GM12878 (cell line): ENCODE measurements at regions not wholly inside any gene's neighbourhood (a gene's known extent, or its start where the extent isn't known, plus 50 kb on each side); places are given as distances from the start of the nearest gene placed in this dataset.

ENCODE experiments used
- ATAC-seq: fragments of 200-7000 bp; cut with Tn5 transposase; 3 replicates; pipeline ENCODE4 v1.9.1; 2020; ENCODE audit warnings: mild to moderate bottlenecking, moderate library complexity
- BruUV-seq: library from RNA; stranded (reverse); fragments of 400-500 nt; replicated peaks from 2 replicates; lab custom pipeline; 2021; lab: Mats Ljungman, UMichigan
- CTCF ChIA-PET: fragments of 300-600 bp; sonication (Branson Sonifier 250); formaldehyde crosslinking; extraction: SDS; loops from one replicate; lab custom pipeline; 2021; ENCODE audit warnings: inconsistent platforms; lab: Yijun Ruan, JAX
- POLR2A ChIA-PET: fragments of 350-600 bp; formaldehyde crosslinking; extraction: SDS; loops from one replicate; lab custom pipeline; 2021; ENCODE audit warnings: inconsistent platforms; lab: Charles Lee
- RAD21 ChIA-PET: fragments of 300-600 bp; sonication (Branson Sonifier 250); formaldehyde crosslinking; loops from one replicate; lab custom pipeline; 2023; ENCODE audit warnings: antibody characterized with exemption; ENCODE audit not compliant: unreplicated experiment; lab: Charles Lee
- SMC1A ChIA-PET: fragments of 300-600 bp; sonication (Branson Sonifier 250); formaldehyde crosslinking; loops from one replicate; lab custom pipeline; 2023; ENCODE audit not compliant: unreplicated experiment, uncharacterized antibody; lab: Charles Lee
- DNase-seq: peaks from one replicate; pipeline ENCODE4 v3.0.0-alpha.2; 2011; ENCODE audit warnings: low read depth, low spot score
- FAIRE-seq: peaks from 3 replicates; lab custom pipeline; 2011; peaks lifted over from hg19 to GRCh38; lab: Jason Lieb, UNC
- H2AFZ ChIP-seq: 2 replicates; pipeline ENCODE4 v1.6.0; 2011; ENCODE audit warnings: low read depth, low read length, control low read depth; ENCODE audit not compliant: control insufficient read depth
- H3K27ac ChIP-seq: 2 replicates; pipeline ENCODE4 v1.5.1; 2011; ENCODE audit warnings: control low read depth; ENCODE audit not compliant: control insufficient read depth, insufficient read depth
- H3K27me3 ChIP-seq, 2 experiments: replicated peaks in 1 of 2; 2 replicates each; pipeline versions ENCODE4 v1.6.0 to v1.6.1; 2011; ENCODE audit warnings: low read length in 1 of 2; ENCODE audit not compliant: control insufficient read depth in 2 of 2, insufficient read depth in 2 of 2
- H3K36me3 ChIP-seq, 2 experiments: 2 replicates each; pipeline ENCODE4 v1.5.1; 2011; ENCODE audit warnings: low read length in 1 of 2; ENCODE audit not compliant: control insufficient read depth in 2 of 2, insufficient read depth in 2 of 2
- H3K4me1 ChIP-seq: 2 replicates; pipeline ENCODE4 v1.6.1; 2011; ENCODE audit warnings: mild to moderate bottlenecking, low read length, moderate library complexity, mixed read lengths; ENCODE audit not compliant: control insufficient read depth, insufficient read depth
- H3K4me2 ChIP-seq: 2 replicates; pipeline ENCODE4 v1.6.0; 2011; ENCODE audit warnings: control low read depth; ENCODE audit not compliant: control insufficient read depth, insufficient read depth
- H3K4me3 ChIP-seq: fragments of 200-600 bp; sonication (generic); 2 replicates; pipeline ENCODE4 v1.5.1; 2016
- H3K79me2 ChIP-seq: 2 replicates; pipeline ENCODE4 v1.6.0; 2011; ENCODE audit warnings: low read length; ENCODE audit not compliant: control insufficient read depth, insufficient read depth
- H3K9ac ChIP-seq: 2 replicates; pipeline ENCODE4 v1.8.0; 2011; ENCODE audit warnings: low read length, control low read depth, mixed read lengths; ENCODE audit not compliant: control insufficient read depth, insufficient read depth
- H3K9me3 ChIP-seq: replicated peaks from 3 replicates; pipeline ENCODE4 v1.5.1; 2011; ENCODE audit warnings: mild to moderate bottlenecking, low read length; ENCODE audit not compliant: control insufficient read depth, insufficient read depth
- H4K20me1 ChIP-seq: 2 replicates; pipeline ENCODE4 v1.6.0; 2011; ENCODE audit not compliant: control insufficient read depth, insufficient read depth
- CREB1 ChIP-seq: IDR thresholded peaks from 2 replicates; pipeline ENCODE4 v1.6.1; 2012; ENCODE audit warnings: low read depth, mild to moderate bottlenecking, inconsistent platforms
- JUNB ChIP-seq: IDR thresholded peaks from 2 replicates; pipeline ENCODE4 v1.6.1; 2016; ENCODE audit warnings: antibody characterized with exemption, mild to moderate bottlenecking
- JUND ChIP-seq: IDR thresholded peaks from 2 replicates; pipeline ENCODE4 v1.6.1; 2012; ENCODE audit warnings: low read depth, mild to moderate bottlenecking, low read length, improper control_type of control experiment, moderate library complexity
- NFYA ChIP-seq: IDR thresholded peaks from 2 replicates; pipeline ENCODE4 v1.6.1; 2011; ENCODE audit warnings: low read depth, mild to moderate bottlenecking, low read length, improper control_type of control experiment, borderline replicate concordance
- RUNX3 ChIP-seq: IDR thresholded peaks from 2 replicates; pipeline ENCODE4 v1.6.1; 2012; ENCODE audit warnings: low read length, inconsistent platforms
- SIX5 ChIP-seq: IDR thresholded peaks from 2 replicates; pipeline ENCODE4 v1.6.1; 2011; ENCODE audit warnings: mild to moderate bottlenecking, low read depth, low read length, moderate library complexity; ENCODE audit not compliant: severe bottlenecking
- SPI1 ChIP-seq: IDR thresholded peaks from 2 replicates; pipeline ENCODE4 v1.6.1; 2011; ENCODE audit warnings: low read depth, mild to moderate bottlenecking, low read length, moderate library complexity, borderline replicate concordance; ENCODE audit not compliant: insufficient read depth
- TCF7 ChIP-seq: IDR thresholded peaks from 2 replicates; pipeline ENCODE4 v1.6.1; 2014; ENCODE audit warnings: antibody characterized with exemption, borderline replicate concordance
- ZBTB4 ChIP-seq: fragments of 450-650 bp; formaldehyde crosslinking; IDR thresholded peaks from 2 replicates; pipeline ENCODE4 v1.4.0; 2022; ENCODE audit warnings: mild to moderate bottlenecking, moderate library complexity
- ZNF24 ChIP-seq: fragments of 450-650 bp; IDR thresholded peaks from 2 replicates; pipeline ENCODE4 v1.6.1; 2017; ENCODE audit warnings: antibody characterized with exemption, mild to moderate bottlenecking
- WGBS: methylation state at CpG from one replicate; pipeline ENCODE4 v1.1.6; 2016; ENCODE audit warnings: low lambda C conversion rate; ENCODE audit not compliant: insufficient replicate concordance, insufficient coverage; ENCODE audit errors: missing lambda C conversion rate; 5-methylcytosine and 5-hydroxymethylcytosine counted together
- in situ Hi-C: fragments of 300-500 bp; cut with MboI; formaldehyde crosslinking; loops from 9 replicates; pipeline ENCODE4 v1.14.3; 2018; ENCODE audit warnings: mixed read lengths
- intact Hi-C: fragments of 100-400 bp; cut with micrococcal nuclease; formaldehyde crosslinking; loops from one replicate; pipeline ENCODE4 v1.14.2; 2022; ENCODE audit not compliant: unreplicated experiment

- no peak for TF ChIP-seq CREB1
Measured at GRCh38 chr15:35317217-35317616, 228.7 kb downstream of the DPH6 start (continued).

- DNase-seq, result no peak
- Histone ChIP-seq H3K9me3 (no peaks in the 10 kb centered on the region), H3K27me3 (no peaks in the 10 kb centered on the region), H3K36me3 (no peaks in the 10 kb centered on the region), H2AFZ (no peak overlapping the region), H3K4me1 (no peaks in the 10 kb centered on the region), H3K4me2 (no peak overlapping the region), H3K27ac (no peak overlapping the region), H3K79me2 (no peaks in the 10 kb centered on the region), H3K9ac (no peak overlapping the region), H3K4me3 (no peak overlapping the region), H4K20me1 (no peaks in the 10 kb centered on the region)
- peak; percentile 48; the same call in 1 of the 2 replicates for TF ChIP-seq JUNB
- no peak for TF ChIP-seq SPI1
- RAD21 ChIA-PET, result interaction anchor here (0.7 kb wide), 1 partner anchor 195 kb away, joined by 3 read pairs; no protein-coding TSS in a partner anchor
- no TSS peak for BruUV-seq
- CTCF ChIA-PET, result interaction anchor here (0.6 to 1.7 kb wide), 3 partner anchors 24 to 133 kb away, joined by 3 read pairs; no protein-coding TSS in a partner anchor
- in situ Hi-C loops (no loop called here), intact Hi-C loops (no loop called here)
- 0% methylated on average over 1 of the region's 1 CpG for WGBS
- POLR2A ChIA-PET, result interaction anchor here (0.7 kb wide), 1 partner anchor 197 kb away, joined by 3 read pairs; no protein-coding TSS in a partner anchor
- no peak for FAIRE-seq
- no peak for ATAC-seq
- SMC1A ChIA-PET, result no interaction called here
Measured at GRCh38 chr15:35312344-35312743, 227.2 kb upstream of the NANOGP8 start.

- no peak overlapping the region for H3K9ac ChIP-seq
- WGBS, result 56% methylated on average over 3 of the region's 3 CpGs
- in situ Hi-C loops (no loop called here), intact Hi-C loops (no loop called here)
- no peaks in the 10 kb centered on the region for H3K9me3 ChIP-seq
- RAD21 ChIA-PET, result interaction anchor here (0.7 kb wide), 1 partner anchor 196 kb away, joined by 3 read pairs; no protein-coding TSS in a partner anchor
- POLR2A ChIA-PET, result no interaction called here
- H3K4me2 ChIP-seq, result no peak overlapping the region
- no peak for FAIRE-seq
- H3K27me3 ChIP-seq, result no peaks in the 10 kb centered on the region
- no peaks in the 10 kb centered on the region for H4K20me1 ChIP-seq
- H3K36me3 ChIP-seq, result no peaks in the 10 kb centered on the region
- no peak for ATAC-seq
- no peak overlapping the region for H3K27ac ChIP-seq
- H3K4me1 ChIP-seq, result no peaks in the 10 kb centered on the region
- DNase-seq, result no peak
- no TSS peak for BruUV-seq
- CTCF ChIA-PET, result interaction anchor here (0.6 to 1.7 kb wide), 3 partner anchors 12 to 133 kb away, joined by 3 read pairs; no protein-coding TSS in a partner anchor
- SMC1A ChIA-PET, result interaction anchor here (1.6 kb wide), 1 partner anchor 23 kb away, joined by 3 read pairs; no protein-coding TSS in a partner anchor
- H2AFZ ChIP-seq, result no peak overlapping the region
- H3K4me3 ChIP-seq, result no peak overlapping the region
- no peaks in the 10 kb centered on the region for H3K79me2 ChIP-seq
- no peak for TF ChIP-seq ZNF24
- TF ChIP-seq NFYA, result no peak
- TF ChIP-seq SIX5, result no peak
- no peak for TF ChIP-seq TCF7
- TF ChIP-seq RUNX3, result no peak
- no peak for TF ChIP-seq JUND
- TF ChIP-seq ZBTB4 (CRISPR knock-in tag), result no peak
Measured at GRCh38 chr15:35311615-35312014, 226.5 kb upstream of the NANOGP8 start.
